ENCODE measurements at regions not wholly inside any gene's neighbourhood (a gene's known extent, or its start where the extent isn't known, plus 50 kb on each side); places are given as distances from the start of the nearest gene placed in this dataset.

DNA sequence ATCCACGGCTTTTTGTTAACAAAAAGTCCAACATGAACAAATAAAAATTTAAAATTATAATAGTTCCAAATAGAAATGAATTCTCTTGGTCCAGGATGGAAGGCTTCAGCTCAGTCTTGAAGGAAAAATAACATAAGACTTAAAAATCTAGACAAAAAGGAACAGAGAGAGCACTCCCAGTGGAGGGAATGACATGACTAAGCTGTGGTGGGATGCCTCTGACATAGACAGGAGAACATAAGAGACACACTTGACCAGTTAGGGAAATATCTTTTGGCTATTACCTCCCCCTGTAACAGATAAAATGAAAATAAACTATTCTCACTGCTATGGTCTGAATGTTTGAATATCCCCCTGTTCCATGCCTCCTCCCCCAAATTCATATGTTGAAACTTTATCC, 106.8 kb downstream of the BBS10 start:
- H3K9me3 ChIP-seq (ENCODE audit: control insufficient read depth in 1 of 2, low read length in 2 of 2) = no peaks in the 10 kb centered on the region
- no peaks in the 10 kb centered on the region for H3K36me3 ChIP-seq (ENCODE audit: control insufficient read depth in 1 of 2, insufficient read depth in 2 of 2, low read length in 2 of 2)
- H3K4me1 ChIP-seq (ENCODE audit: control insufficient read depth in 1 of 2, insufficient read depth in 2 of 2, low read length in 2 of 2) = no peaks in the 10 kb centered on the region
- no peak overlapping the region for H3K4me3 ChIP-seq (ENCODE audit: low read depth in 1 of 2, low read length in 2 of 2)
- H3K27ac ChIP-seq (ENCODE audit: low read length) = no peak overlapping the region
- no peaks in the 10 kb centered on the region for H3K27me3 ChIP-seq (ENCODE audit: low read depth, low read length)

DNA sequence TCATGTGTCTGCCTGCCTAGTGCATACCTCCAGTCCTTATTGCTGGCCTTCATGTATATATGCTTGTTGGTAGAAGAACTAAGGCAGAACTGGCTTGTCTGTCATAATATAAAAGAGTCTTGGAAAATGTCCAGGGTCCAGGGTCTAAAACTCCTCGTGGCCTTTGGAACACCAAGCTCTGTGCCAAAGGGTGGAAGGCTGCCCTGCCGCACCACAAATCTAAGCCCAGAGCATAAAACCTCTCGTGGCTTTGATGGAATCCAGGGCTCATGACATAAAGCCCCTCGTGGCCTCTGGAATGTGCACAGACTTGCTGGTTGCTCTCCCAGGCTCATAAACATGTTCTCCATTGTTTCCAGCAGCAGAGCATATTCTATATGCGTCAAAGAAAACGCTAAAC, 107.9 kb downstream of the BBS10 start:
- Histone ChIP-seq H3K27me3 (ENCODE audit: low read depth, low read length) (no peaks in the 10 kb centered on the region), H3K4me1 (ENCODE audit: control insufficient read depth in 1 of 2, insufficient read depth in 2 of 2, low read length in 2 of 2) (no peaks in the 10 kb centered on the region), H3K27ac (ENCODE audit: low read length) (no peak overlapping the region), H3K36me3 (ENCODE audit: control insufficient read depth in 1 of 2, insufficient read depth in 2 of 2, low read length in 2 of 2) (no peaks in the 10 kb centered on the region), H3K9me3 (ENCODE audit: control insufficient read depth in 1 of 2, low read length in 2 of 2) (no peaks in the 10 kb centered on the region), H3K4me3 (ENCODE audit: low read depth in 1 of 2, low read length in 2 of 2) (no peak overlapping the region)

DNA sequence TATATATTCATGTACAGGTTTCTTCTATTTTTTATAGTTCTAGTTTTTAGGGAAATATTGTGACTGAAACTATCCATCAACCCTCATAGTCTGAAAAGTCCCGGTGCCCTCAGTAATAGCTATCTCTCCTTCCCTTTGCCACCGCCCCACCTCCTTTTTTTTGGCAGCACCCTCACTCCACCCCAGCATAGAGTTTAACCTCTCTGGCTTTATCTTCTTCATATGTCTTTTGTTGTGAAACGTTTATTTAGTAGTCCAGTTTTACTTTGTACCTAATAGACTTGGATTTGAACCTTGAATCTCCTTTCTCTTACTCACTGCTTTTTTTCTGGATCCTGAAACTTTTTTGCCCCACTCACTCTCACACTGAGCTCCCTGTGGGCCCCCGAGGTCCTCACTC, 109.5 kb downstream of the BBS10 start:
- no peaks in the 10 kb centered on the region for H3K36me3 ChIP-seq (ENCODE audit: control insufficient read depth in 1 of 2, insufficient read depth in 2 of 2, low read length in 2 of 2)
- no peak overlapping the region for H3K27ac ChIP-seq (ENCODE audit: low read length)
- H3K4me3 ChIP-seq (ENCODE audit: low read depth in 1 of 2, low read length in 2 of 2) = no peak overlapping the region
- no peaks in the 10 kb centered on the region for H3K4me1 ChIP-seq (ENCODE audit: control insufficient read depth in 1 of 2, insufficient read depth in 2 of 2, low read length in 2 of 2)
- no peaks in the 10 kb centered on the region for H3K27me3 ChIP-seq (ENCODE audit: low read depth, low read length)
- no peaks in the 10 kb centered on the region for H3K9me3 ChIP-seq (ENCODE audit: control insufficient read depth in 1 of 2, low read length in 2 of 2)

DNA sequence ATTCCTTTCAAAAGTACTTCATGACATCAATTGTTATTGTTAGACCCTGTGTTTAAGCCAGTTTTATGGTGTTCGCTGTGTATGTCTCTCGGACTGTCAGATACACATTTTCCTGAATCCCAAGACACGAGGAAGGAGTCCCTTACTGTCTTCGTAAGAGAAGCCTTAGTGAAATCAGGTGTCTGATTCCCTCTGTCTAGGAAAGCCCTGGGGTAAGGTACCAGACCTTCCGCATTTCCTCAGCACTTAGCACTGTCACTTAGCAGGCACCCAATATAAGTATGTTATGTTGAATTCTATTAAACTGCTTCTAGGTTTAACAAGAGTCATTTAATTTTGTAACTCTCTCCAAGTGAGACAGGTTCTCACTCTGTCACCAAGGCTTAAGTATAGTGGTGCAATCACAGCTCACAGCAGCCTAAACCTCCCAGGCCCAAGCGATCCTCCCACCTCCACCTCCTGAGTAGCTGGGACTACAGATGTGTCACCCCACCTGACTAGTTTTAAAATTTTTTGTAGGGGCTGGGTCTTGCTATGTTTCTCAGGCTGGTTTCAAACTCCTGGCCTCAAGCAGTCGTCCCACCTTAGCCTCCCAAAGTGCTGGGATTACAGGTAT, 111.0 kb downstream of the BBS10 start:
- Histone ChIP-seq H3K9me3 (ENCODE audit: control insufficient read depth in 1 of 2, low read length in 2 of 2) (no peaks in the 10 kb centered on the region), H3K4me3 (ENCODE audit: low read depth in 1 of 2, low read length in 2 of 2) (no peak overlapping the region), H3K4me1 (ENCODE audit: control insufficient read depth in 1 of 2, insufficient read depth in 2 of 2, low read length in 2 of 2) (no peaks in the 10 kb centered on the region), H3K27ac (ENCODE audit: low read length) (no peak overlapping the region), H3K27me3 (ENCODE audit: low read depth, low read length) (no peaks in the 10 kb centered on the region), H3K36me3 (ENCODE audit: control insufficient read depth in 1 of 2, insufficient read depth in 2 of 2, low read length in 2 of 2) (no peaks in the 10 kb centered on the region)

- no peaks in the 10 kb centered on the region for H3K9me3 ChIP-seq (ENCODE audit: control insufficient read depth in 1 of 2, low read length in 2 of 2)
- no peak overlapping the region for H3K27ac ChIP-seq (ENCODE audit: low read length)
- H3K4me3 ChIP-seq (ENCODE audit: low read depth in 1 of 2, low read length in 2 of 2) = no peak overlapping the region
- no peaks in the 10 kb centered on the region for H3K4me1 ChIP-seq (ENCODE audit: control insufficient read depth in 1 of 2, insufficient read depth in 2 of 2, low read length in 2 of 2)
- no peaks in the 10 kb centered on the region for H3K36me3 ChIP-seq (ENCODE audit: control insufficient read depth in 1 of 2, insufficient read depth in 2 of 2, low read length in 2 of 2)
- H3K27me3 ChIP-seq (ENCODE audit: low read depth, low read length) = no peaks in the 10 kb centered on the region
Measured at GRCh38 chr12:76236640-76237039, 111.6 kb downstream of the BBS10 start.

DNA sequence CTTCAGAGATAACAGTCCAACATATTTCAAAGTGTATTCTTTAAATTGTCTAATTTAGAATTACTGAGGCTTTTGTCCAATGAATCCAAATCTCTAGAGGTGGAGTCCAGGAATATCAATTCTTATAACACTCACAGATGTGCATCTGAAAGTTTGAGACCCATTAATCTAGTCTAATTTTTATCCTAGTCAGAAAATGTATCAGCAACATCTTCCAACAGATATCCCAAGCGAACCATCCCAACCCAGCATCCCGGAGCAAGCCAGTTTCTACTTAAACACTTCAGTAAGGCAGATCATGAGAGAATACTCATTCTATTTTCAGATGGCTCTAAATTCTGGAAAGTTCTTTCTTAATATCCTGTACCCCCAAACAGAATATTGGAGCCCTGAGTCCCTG, 113.5 kb downstream of the BBS10 start:
- H3K27ac ChIP-seq (ENCODE audit: low read length) = no peak overlapping the region
- no peak overlapping the region for H3K4me3 ChIP-seq (ENCODE audit: low read depth in 1 of 2, low read length in 2 of 2)
- no peaks in the 10 kb centered on the region for H3K9me3 ChIP-seq (ENCODE audit: control insufficient read depth in 1 of 2, low read length in 2 of 2)
- no peaks in the 10 kb centered on the region for H3K36me3 ChIP-seq (ENCODE audit: control insufficient read depth in 1 of 2, insufficient read depth in 2 of 2, low read length in 2 of 2)
- no peaks in the 10 kb centered on the region for H3K27me3 ChIP-seq (ENCODE audit: low read depth, low read length)
- no peaks in the 10 kb centered on the region for H3K4me1 ChIP-seq (ENCODE audit: control insufficient read depth in 1 of 2, insufficient read depth in 2 of 2, low read length in 2 of 2)

- no peak overlapping the region for H3K4me3 ChIP-seq (ENCODE audit: low read depth in 1 of 2, low read length in 2 of 2)
- no peaks in the 10 kb centered on the region for H3K4me1 ChIP-seq (ENCODE audit: control insufficient read depth in 1 of 2, insufficient read depth in 2 of 2, low read length in 2 of 2)
- no peak overlapping the region for H3K27ac ChIP-seq (ENCODE audit: low read length)
- no peaks in the 10 kb centered on the region for H3K9me3 ChIP-seq (ENCODE audit: control insufficient read depth in 1 of 2, low read length in 2 of 2)
- no peaks in the 10 kb centered on the region for H3K27me3 ChIP-seq (ENCODE audit: low read depth, low read length)
- no peaks in the 10 kb centered on the region for H3K36me3 ChIP-seq (ENCODE audit: control insufficient read depth in 1 of 2, insufficient read depth in 2 of 2, low read length in 2 of 2)
Measured at GRCh38 chr12:76232013-76232412, 116.2 kb downstream of the BBS10 start.

DNA sequence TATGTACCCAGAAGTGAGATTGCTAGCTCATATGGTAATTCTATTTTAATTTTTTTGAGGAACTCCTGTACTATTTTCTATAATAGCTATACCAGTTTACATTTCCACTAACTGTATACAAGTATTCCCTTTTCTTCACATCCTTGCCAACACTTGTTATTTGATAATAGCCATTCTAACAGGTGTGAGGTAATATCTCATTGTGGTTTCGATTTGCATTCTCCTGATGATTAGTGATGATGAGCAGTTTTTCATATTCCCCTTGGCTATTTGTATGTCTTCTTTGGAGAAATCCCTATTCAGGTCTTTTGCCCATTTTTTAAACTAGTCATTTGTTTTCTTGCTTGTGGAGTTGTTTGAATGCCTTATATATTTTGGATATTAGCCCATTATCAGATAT, 121.3 kb downstream of the BBS10 start:
- H3K4me3 ChIP-seq (ENCODE audit: low read depth in 1 of 2, low read length in 2 of 2) = no peak overlapping the region
- no peaks in the 10 kb centered on the region for H3K36me3 ChIP-seq (ENCODE audit: control insufficient read depth in 1 of 2, insufficient read depth in 2 of 2, low read length in 2 of 2)
- no peaks in the 10 kb centered on the region for H3K4me1 ChIP-seq (ENCODE audit: control insufficient read depth in 1 of 2, insufficient read depth in 2 of 2, low read length in 2 of 2)

GRCh38 chr12:76226397-76226796, 121.8 kb downstream of the BBS10 start:
- H3K4me3 ChIP-seq (ENCODE audit: low read depth in 1 of 2, low read length in 2 of 2) = no peak overlapping the region
- no peaks in the 10 kb centered on the region for H3K4me1 ChIP-seq (ENCODE audit: control insufficient read depth in 1 of 2, insufficient read depth in 2 of 2, low read length in 2 of 2)
- H3K27ac ChIP-seq (ENCODE audit: low read length) = no peak overlapping the region
- no peaks in the 10 kb centered on the region for H3K27me3 ChIP-seq (ENCODE audit: low read depth, low read length)
- H3K9me3 ChIP-seq (ENCODE audit: control insufficient read depth in 1 of 2, low read length in 2 of 2) = no peaks in the 10 kb centered on the region
- H3K36me3 ChIP-seq (ENCODE audit: control insufficient read depth in 1 of 2, insufficient read depth in 2 of 2, low read length in 2 of 2) = no peaks in the 10 kb centered on the region

More for the DNA sequence above, 121.3 kb downstream of the BBS10 start:
- Histone ChIP-seq H3K27ac (ENCODE audit: low read length) (no peak overlapping the region), H3K9me3 (ENCODE audit: control insufficient read depth in 1 of 2, low read length in 2 of 2) (no peaks in the 10 kb centered on the region), H3K27me3 (ENCODE audit: low read depth, low read length) (no peaks in the 10 kb centered on the region)

DNA sequence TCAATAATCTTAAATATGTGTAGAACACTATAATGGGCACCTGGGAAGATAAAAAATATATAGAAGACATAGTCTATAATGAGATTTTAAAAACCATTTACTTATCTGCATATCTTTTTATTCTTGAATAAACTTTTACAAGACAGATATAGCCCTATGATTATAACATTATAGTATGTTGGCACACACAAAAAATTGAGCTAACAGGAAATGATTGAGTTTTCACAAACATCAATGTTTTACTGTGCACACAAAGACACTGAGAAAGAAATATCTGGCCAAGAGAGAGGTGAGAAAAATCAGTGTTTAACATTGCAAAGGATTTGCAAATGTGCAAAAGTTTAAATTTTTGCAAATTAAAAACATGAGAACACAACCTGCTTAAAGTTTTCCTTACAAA, 124.3 kb downstream of the BBS10 start:
- H3K36me3 ChIP-seq (ENCODE audit: control insufficient read depth in 1 of 2, insufficient read depth in 2 of 2, low read length in 2 of 2) = no peaks in the 10 kb centered on the region
- no peak overlapping the region for H3K4me3 ChIP-seq (ENCODE audit: low read depth in 1 of 2, low read length in 2 of 2)
- H3K27ac ChIP-seq (ENCODE audit: low read length) = no peak overlapping the region
- no peaks in the 10 kb centered on the region for H3K4me1 ChIP-seq (ENCODE audit: control insufficient read depth in 1 of 2, insufficient read depth in 2 of 2, low read length in 2 of 2)
- no peaks in the 10 kb centered on the region for H3K9me3 ChIP-seq (ENCODE audit: control insufficient read depth in 1 of 2, low read length in 2 of 2)
- H3K27me3 ChIP-seq (ENCODE audit: low read depth, low read length) = no peaks in the 10 kb centered on the region

DNA sequence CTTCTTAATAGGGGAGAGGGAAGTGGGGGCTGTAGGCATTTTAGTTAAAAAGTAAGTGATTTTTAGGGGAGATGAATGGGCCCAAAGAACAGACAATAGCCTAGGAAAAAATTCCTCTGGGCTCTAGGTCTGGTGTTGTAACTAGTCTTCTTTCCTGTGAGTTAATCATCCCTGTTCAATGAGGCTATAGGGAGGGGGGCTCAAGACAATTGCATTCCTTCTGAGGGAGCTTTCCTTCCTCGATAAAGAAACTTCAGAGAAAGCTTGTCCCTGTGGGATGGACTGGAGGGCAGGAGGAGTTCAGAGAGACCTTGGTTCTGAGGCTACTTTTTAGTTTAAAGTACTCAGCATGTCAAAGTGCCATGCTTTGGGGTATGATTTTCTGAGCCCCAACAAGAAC, 127.2 kb downstream of the BBS10 start:
- Histone ChIP-seq H3K27ac (ENCODE audit: low read length) (no peak overlapping the region), H3K4me3 (ENCODE audit: low read depth in 1 of 2, low read length in 2 of 2) (no peak overlapping the region), H3K4me1 (ENCODE audit: control insufficient read depth in 1 of 2, insufficient read depth in 2 of 2, low read length in 2 of 2) (no peaks in the 10 kb centered on the region), H3K27me3 (ENCODE audit: low read depth, low read length) (no peaks in the 10 kb centered on the region), H3K36me3 (ENCODE audit: control insufficient read depth in 1 of 2, insufficient read depth in 2 of 2, low read length in 2 of 2) (no peaks in the 10 kb centered on the region), H3K9me3 (ENCODE audit: control insufficient read depth in 1 of 2, low read length in 2 of 2) (no peaks in the 10 kb centered on the region)

GRCh38 chr12:76219806-76220205, 128.4 kb downstream of the BBS10 start:
- H3K9me3 ChIP-seq (ENCODE audit: control insufficient read depth in 1 of 2, low read length in 2 of 2) = no peaks in the 10 kb centered on the region
- no peaks in the 10 kb centered on the region for H3K36me3 ChIP-seq (ENCODE audit: control insufficient read depth in 1 of 2, insufficient read depth in 2 of 2, low read length in 2 of 2)
- no peaks in the 10 kb centered on the region for H3K27me3 ChIP-seq (ENCODE audit: low read depth, low read length)
- H3K27ac ChIP-seq (ENCODE audit: low read length) = no peak overlapping the region
- no peaks in the 10 kb centered on the region for H3K4me1 ChIP-seq (ENCODE audit: control insufficient read depth in 1 of 2, insufficient read depth in 2 of 2, low read length in 2 of 2)
- H3K4me3 ChIP-seq (ENCODE audit: low read depth in 1 of 2, low read length in 2 of 2) = no peak overlapping the region
